HG02885 (cell line): ENCODE measurements at regions not wholly inside any gene's neighbourhood (a gene's known extent, or its start where the extent isn't known, plus 50 kb on each side); places are given as distances from the start of the nearest gene placed in this dataset.

Experiments used
- ATAC-seq: cut with Tn5 transposase; IDR thresholded peaks from one replicate; pipeline ENCODE4 v1.9.1; 2021; ENCODE audit warnings: mild to moderate bottlenecking; ENCODE audit not compliant: unreplicated experiment, poor library complexity

DNA sequence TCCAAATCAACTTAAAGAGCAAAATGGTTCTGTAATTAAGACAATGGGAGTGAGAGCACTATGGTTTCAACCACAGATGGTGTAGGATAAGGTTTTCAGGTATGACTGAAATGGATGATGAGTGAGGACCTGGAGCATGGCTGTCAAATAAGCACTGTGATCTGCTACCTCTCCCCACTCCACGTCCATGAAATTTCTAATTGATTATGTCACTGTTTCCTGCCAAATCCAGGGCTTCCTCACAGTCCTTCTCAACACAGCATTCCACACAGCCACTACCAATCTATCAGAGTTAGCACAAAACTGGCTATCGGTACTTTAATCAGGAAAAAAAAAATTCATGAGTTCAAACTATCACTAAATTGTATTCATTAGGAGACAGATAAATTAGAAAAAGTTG, 420.4 kb upstream of the WWC1 start:
- ATAC-seq: no peak

DNA sequence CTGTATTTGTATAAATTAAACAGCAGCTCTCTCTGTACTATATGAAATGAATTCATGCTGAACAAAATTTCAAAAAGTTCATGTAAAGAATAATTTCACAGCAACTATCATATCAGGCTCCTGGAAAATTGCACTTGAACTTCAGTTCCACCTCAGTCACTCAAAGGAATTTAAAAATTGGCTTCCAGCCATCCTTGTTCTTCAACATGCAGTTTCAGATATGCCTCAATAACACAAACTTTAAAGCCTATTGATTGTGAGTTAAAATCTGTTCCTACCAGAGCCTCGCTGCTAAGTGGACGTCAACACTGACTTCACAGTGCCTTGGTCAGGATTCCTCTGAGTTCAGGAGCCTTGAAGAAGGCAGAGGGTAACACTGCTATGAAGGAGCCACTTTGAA, 418.7 kb upstream of the WWC1 start:
- no peak for ATAC-seq

DNA sequence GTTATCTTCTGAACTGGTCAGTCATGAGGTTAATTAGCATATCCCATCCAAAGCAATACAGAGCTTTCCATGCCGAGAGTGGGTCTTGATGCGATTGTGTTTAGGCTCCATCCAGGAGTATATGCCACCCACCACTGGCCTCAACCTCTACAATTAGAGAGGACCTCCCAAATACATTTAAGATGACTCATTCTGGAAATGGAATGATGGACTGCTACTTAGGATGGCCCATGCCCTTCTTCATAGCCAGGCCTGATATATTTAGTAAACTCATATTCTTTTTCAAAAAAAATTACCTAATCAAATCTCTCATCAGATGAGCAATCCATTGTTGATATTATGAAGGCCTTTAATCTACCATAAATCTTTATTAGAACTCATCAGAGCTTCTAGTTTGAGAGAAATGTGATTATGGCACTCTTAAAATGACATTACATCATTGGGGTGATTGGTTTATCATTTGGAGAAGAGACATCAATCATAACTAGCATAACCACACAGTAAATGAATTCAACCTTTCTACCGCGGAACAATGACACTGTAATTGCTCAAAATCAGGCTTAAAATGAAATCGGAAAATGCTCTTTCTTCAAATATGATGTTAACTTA, 414.2 kb upstream of the WWC1 start:
- no peak for ATAC-seq

DNA sequence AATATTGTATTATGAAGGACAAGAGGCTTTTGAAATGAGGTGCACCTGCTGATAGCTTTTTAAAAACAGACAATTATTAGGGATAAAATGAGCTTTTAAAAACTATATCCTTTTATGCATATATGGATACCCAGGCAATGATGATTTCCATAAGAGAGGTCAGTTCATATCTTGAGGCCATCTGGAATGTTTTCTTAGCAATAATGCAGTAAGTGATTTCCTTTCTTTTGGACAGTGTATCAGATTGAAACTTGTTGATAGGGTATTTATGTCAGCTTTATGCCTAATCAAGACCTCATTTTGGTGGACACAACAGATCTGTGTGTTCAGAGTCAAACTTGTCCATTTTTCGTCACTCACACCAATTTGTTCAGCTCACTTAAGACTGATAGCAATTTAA, 413.5 kb upstream of the WWC1 start:
- ATAC-seq: no peak

DNA sequence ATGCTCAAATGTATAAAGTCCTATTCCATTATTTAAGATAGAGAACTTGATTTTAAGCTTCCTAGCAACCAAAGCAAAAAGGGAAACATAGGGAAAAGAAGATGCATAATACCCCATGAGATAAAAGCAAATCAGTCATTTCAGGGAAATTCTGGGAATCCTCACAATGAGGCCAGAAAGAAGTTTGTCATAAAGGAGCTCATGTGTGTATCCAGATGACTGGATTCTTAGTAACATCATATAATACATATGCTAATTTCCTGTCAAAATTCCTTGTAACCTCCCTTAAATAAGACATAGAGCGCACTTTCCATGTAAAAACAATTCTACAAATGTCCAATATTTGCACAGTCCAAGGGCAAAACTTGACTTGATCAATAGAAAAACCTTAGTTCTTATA, 411.0 kb upstream of the WWC1 start:
- ATAC-seq: no peak

DNA sequence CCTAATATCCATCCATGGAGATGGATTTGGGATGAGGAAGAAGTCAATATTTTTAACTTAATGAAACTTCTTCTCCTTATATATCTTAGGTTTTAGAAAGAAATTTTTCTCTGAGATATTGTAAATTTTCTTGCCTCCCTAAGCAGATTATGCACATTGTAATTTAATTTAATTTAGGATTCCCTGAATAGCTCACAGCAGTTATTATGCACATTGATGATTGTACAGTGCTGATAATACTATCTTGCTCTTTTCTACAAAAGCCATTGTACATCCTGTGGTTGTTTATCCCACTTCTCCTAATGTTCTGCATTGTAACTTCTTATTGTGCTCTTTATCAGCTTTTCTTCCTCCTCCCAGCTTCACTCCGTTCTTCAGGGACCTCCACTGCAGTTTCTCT, 410.4 kb upstream of the WWC1 start:
- no peak for ATAC-seq

DNA sequence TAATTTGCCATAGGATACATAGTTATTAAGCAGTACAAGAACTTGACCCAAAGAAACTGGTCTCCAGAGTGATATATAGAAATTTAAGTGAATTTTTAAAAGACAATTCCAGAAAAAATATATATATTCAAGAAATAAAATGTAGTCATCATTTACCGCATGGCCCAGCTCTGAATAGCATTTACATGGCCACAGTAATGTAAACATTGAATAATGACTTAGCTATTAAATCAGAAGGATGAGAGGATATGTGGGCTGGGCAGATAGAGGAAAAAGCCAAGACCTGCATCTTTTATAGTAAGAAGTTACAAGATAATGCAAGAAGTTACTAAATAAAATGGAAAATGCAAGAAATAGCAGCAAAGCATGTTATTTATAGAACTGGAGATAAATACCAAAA, 405.2 kb upstream of the WWC1 start:
- no peak for ATAC-seq

DNA sequence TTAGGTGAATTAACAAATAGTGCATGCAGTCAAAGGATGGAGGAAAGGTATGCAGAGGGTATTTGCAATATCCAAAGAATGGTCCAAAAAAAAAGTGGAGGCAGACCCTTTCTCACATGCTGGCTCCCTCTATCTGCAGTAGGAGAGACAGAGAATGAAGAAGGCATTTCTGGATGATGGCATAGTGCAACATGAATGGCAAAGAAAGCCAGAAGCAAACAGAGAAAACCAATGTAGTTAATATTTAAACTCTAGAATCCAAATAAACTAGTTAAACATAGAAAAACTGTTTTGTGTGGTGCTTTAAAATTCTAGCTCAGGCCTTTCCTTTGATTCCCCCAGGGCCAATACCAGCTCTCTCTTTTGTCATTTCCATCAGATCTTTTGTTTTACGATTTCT, 403.1 kb upstream of the WWC1 start:
- ATAC-seq: no peak

DNA sequence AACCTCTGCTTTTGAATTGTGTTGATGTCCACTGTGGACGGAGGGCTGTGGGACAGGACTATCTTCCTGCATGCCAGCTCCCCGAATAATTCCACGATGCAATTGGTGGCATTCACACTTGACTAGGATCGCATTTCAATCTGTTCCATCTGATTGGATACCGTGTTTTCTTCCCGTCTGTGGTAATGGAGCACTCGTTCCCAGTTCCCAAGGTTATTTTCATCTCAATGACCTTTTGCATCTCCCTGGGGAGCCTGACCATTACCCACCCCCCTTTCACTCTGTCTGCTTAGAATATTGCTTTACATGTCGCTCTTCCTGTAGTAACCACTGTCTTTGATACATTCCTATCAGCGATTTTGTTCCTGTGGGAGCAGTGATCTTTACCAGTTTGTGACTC, 402.2 kb upstream of the WWC1 start:
- no peak for ATAC-seq

DNA sequence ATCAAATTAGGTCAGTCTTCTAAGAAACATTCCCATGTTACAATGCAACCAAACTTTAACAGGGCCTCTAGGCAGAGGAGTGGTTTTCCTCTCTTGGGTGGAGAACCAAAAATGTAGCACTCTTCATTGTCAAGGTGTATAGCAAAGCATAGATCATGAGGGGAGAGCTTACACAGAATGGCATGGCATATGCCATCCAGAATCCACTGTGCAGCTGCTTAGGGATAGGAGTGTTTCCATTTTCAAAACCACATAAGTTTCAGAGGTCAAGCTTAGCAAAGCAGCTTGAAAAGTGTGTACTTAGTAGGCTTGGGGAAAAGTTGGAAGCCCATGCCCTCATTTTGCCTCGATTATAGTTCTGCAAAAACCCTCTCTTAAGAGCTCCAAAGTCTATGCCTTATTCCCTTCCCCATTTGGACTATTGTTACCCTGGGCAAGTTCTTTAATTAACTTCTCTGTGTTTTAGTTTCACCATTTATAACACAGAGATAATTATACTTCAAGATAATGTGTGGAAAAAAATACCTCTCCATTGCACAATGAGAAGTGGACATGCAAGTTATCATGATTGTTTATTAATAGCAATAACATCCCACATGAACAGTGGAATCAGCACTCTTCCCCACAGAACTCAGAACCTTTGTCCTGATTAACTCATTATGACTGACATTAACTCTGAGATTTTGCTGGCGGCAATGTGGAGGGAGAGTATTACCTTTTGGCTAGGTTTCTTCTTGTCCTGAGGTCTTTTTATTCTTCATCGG, 398.9 kb upstream of the WWC1 start:
- ATAC-seq: no peak

DNA sequence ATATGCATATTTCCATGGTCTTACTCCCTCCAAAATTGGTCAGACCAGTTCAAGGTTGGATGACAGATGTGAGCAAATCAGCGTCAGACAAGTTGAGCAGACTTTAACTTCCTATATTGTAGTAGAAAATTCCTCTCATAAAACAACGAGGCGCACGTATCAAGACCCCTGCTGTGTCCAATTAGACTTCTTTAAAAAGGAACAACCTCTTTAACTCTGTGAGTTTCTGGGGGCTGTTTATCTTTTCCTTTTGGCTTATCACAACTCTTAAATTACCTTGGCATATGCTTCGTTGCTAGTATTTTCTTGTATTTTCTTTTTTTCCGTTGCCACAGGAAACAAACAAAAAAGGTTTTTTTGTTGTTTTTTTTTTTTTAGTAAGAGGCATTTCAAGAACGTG, 398.2 kb upstream of the WWC1 start:
- no peak for ATAC-seq

DNA sequence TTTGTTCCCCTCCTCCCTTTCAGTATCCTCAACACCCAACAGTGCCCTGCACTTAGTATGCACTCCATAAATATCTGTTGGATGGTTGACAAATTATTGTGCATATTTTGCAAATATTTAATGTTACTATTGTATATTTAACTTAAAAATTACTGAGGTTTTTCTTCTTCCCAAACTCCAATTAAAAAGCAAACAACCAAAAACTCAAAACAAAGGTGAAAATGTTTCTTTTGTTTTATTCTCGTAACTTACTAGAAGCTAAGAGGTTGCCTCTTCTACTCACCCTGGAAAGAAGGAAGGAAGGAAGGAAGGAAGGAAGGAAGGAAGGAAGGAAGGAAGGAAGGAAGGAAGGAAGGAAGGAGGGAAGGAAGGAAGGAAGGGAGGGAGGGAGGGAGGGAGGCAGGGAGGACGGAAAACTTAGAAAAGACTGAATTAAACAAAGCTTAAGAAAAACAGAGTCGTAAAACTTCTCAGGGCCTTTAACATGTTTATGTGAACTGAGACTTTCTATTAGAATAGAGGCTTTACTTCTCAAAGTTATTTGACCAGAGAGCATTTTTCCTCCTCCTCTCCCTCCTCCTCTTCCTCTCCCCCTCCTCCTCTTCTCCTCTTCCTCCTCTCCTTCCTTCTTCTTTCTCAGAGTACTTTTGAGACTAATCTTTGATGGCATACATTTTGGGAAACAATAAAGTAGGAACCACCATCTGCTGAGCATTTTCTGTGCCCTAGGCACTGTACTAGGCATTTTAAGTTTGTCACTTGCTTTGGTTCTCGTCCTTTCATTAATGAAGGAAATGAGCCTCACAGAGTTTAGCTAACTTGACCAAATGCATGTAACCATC, 396.6 kb upstream of the WWC1 start:
- no peak for ATAC-seq

DNA sequence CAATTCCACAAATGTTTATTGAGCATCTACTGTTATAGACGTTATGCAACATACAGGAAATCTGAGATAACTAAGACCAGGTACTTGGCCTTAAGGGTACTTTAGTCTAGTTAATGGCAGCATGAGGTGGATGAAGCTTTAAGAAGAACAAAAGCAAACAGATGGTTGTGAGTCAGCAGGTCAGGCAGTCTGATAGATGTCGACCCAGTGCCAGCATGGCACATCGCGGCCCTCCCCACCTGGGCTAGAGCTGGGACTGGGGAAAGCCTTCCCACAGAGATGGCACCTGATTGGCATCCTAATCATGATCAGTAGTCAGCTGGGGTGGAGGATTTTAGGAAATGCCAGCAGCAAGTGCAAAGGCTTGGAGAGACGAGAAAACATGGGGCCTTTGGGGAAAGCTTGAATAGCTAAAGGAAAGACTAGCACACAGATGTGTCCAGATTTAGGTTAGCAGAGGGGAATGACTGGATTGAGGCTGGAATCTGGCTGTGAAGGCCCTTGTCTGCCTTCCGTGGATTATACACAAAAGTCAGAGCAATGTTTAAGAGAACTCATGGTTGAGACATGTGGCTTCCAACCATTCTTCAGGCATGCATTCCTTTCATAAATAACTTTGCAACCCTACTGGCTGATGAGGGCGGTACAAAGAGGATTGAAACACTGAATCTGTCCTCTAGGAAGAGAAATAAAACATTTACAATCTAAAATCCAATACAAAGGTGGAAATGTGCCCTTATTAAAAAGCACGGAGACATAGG, 395.4 kb upstream of the WWC1 start:
- no peak for ATAC-seq

DNA sequence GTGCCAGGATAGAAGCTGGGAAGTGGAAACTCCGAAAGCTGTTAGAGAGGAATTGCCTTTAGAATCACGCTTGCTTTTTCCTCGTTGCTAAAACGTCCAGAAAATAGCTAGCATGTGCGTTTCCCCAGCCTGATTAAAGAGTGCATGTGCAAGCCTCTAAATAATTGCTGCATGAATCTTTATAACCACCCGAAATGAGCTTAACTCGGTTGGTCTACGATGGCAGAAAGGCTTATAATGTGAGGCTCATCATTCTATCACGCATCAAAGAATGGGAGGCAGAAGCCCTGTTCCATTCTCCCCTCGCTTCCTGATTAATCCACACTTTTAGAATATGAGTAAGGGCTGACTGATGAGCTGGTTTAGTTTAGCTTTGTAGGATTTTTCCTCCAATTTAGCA, 394.6 kb upstream of the WWC1 start:
- ATAC-seq: no peak

DNA sequence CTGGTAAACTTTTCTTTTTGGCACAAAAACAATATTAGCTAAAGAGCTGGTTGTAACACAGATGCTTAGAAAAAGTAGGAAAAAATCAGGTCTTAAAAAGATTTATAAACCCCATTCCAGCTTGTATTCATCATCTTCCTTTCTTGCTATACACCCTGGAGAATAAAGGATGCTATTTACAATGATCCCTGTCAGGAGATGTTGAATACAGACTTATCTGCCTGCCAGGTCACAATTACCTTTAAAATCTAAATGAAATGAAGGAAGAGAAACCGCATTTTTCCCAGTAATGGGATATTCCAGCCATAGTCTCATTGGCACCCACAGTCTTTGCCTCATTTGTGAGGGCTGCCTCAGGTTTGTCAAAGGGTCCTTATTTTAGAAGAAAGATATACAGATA, 394.1 kb upstream of the WWC1 start:
- ATAC-seq: no peak

DNA sequence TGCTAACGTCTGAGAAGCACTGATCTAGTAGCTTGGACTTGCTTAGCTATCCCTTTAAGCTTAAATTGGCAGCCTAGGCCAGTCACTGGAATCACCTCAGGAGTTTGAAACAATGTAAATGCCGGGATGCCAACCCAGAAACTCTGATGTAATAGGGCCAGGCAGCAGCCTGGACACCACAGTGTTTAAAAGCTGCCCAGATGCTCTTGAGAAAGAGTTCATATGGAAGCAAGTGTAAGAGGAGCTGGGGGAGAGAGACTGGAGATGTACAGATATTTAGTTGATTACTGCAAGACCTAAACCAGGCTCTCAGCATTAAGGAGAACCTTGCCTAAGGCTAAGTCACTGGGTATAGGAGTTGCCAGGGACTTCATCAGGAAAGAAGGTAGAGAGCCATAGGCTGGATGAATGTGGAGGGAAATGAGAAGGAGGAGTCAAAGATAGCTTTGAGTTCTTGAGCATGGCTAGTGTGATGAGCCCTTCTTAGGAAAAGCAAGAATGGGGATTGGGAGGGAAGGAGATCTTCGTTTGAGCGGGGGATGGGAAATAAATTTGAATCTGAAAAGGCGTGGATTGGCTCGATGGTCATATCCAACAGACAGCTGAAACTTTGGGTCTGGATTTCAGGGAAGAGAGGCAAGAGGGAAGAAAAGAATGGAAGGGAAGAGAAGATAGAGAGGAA, 392.9 kb upstream of the WWC1 start:
- no peak for ATAC-seq

DNA sequence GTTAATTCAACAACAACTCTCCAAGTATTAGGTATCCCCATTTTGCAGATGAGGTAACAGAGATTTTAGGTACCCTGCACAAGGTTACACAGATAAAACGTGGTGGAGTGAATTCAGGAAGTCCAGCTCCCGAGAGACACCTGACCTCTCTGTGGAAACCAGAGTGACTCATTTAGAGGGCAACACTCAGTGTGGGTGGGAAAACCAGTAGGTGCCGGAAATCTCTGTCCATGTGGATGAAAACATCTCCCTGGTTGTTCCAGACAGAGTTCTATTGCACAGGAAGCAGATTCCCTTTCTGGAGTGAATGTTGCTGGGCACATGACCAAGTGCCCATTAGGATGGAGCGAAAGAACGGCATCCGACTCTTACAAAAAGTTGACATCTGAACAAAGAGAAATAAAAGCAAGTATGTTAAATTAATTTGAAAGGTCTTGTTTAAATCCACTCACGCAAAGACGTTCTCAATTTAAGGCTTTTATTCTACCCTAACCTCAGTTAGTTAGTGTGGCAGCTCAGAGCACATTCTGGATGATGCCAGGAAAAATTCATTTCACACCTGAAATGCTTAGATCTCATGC, 391.9 kb upstream of the WWC1 start:
- no peak for ATAC-seq

DNA sequence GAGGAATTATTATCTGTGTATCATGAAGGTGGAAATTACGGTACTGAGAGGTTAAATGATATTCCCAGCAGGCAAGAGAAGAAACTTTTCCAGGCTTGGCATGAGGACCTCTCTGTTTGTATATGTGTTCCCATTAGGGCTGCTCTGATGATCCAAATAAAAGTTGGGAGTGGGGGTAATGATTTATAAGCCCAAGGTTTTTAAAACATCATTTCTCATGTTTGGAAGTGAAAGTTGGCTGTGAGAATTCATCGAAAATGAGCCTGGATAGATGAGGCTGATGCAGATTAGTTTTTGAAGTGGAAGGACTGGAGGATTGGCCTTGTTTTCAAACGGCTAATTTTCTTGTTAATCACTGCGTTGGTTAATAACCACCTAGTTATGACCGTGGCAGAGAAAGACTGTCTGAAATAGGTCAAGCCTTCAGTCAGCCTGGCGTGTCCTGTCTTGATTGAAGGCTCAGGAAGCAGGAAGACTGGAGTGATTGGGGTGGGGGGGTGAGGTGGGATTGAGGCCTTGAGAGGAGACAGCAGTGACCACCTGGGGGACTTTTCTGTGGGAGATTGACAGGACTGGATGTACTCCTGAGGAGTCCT, 391.0 kb upstream of the WWC1 start:
- ATAC-seq: no peak

DNA sequence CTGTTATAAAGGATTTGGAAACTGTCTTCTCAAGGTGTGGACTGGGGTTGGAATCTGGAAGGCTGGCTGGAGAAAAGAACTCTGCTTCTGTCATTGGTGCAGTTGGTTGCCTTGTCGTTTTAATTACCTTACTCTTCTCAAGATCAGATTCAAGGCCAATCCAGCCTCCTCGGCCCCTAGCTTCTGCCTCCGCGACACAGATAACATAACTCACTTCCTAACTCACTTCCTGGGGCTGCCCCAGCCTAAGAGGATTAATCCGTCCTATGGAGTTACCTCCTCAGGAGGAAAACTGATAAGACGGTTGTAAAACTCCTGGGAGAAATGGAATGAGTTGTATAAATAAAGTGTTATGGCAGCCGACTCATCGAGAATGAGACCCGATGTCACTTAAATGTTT, 389.1 kb upstream of the WWC1 start:
- ATAC-seq: no peak

DNA sequence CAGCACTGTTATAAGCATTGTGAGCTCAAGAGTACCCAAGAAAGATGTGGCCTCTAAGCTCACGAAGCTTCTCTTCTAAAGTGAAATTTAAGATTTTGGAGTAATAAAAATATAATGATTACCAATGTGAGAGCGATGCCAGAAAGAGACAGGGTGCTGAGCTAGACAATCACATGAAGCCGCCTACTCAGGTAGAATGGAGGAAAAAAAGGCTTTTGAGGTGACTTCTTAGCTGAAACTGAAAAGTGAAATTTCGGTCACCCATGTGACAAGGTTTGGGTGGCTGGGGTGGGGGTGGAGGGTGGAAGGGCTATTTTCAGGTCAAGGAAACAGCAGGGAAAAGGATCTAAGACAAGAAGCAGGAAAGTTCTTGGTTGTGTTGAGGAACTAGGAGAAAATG, 388.2 kb upstream of the WWC1 start:
- no peak for ATAC-seq
